HCT116 (cell line): ENCODE measurements at regions not wholly inside any gene's neighbourhood (a gene's known extent, or its start where the extent isn't known, plus 50 kb on each side); places are given as distances from the start of the nearest gene placed in this dataset.

Source experiments
- ATAC-seq: fragments of 200-7000 bp; cut with Tn5 transposase; 2 replicates; pipeline ENCODE4 v1.9.1; 2020; ENCODE audit warnings: mild to moderate bottlenecking, moderate library complexity
- BruUV-seq: library from RNA; stranded (reverse); fragments of 400-500 nt; replicated peaks from 2 replicates; lab custom pipeline; 2021; lab: Mats Ljungman, UMichigan
- CTCF ChIA-PET: fragments of 300-600 bp; sonication (Branson Sonifier 250); formaldehyde crosslinking; loops from one replicate; lab custom pipeline; 2021; ENCODE audit warnings: antibody characterized with exemption; lab: Charles Lee
- POLR2A ChIA-PET: fragments of 300-600, 350-600 bp; sonication (Branson Sonifier 250); formaldehyde crosslinking; loops from one replicate; lab custom pipeline; 2021; ENCODE audit warnings: antibody characterized with exemption; lab: Charles Lee
- RAD21 ChIA-PET, 2 experiments: fragments of 300-600 bp; sonication (Branson Sonifier 250); formaldehyde crosslinking; loops; one replicate each; lab custom pipeline; 2023; ENCODE audit warnings: low total read pairs in 2 of 2; ENCODE audit not compliant: uncharacterized antibody in 2 of 2, unreplicated experiment in 2 of 2, low non-redundant PET in 1 of 2; lab: Charles Lee
- DNase-seq: peaks from one replicate; pipeline ENCODE4 v3.0.0-alpha.2; 2010; ENCODE audit warnings: low read depth, low spot score
- H2AFZ ChIP-seq: fragments of 200-600 bp; shearing (Covaris generic), sonication (generic); 2 replicates; pipeline ENCODE4 v1.6.1; 2017; ENCODE audit warnings: low read depth, mixed run types, mixed read lengths, antibody characterized with exemption, low read length; ENCODE audit not compliant: poor library complexity, severe bottlenecking
- H3K27ac ChIP-seq: 2 replicates; pipeline ENCODE4 v1.5.1; 2012; ENCODE audit warnings: low read depth, low read length
- H3K27me3 ChIP-seq: fragments of 200-600 bp; sonication (generic); 2 replicates; pipeline ENCODE4 v1.6.1; 2016; ENCODE audit warnings: mixed run types, low read length, mixed read lengths; ENCODE audit not compliant: insufficient read depth
- H3K36me3 ChIP-seq, 2 experiments: fragments of 200-500 bp in 1 of 2; fragments of 200-600 bp in 1 of 2; sonication (Bioruptor generic) in 1 of 2; sonication (generic) in 1 of 2; 2 replicates each; pipeline versions ENCODE4 v1.5.1 to v1.6.1; 2014 to 2016; ENCODE audit warnings: low read length in 2 of 2, inconsistent platforms in 1 of 2, mixed read lengths in 1 of 2, mixed run types in 1 of 2; ENCODE audit not compliant: insufficient read depth in 2 of 2, control insufficient read depth in 1 of 2
- H3K4me1 ChIP-seq, 2 experiments: fragments of 200-600 bp in 1 of 2; sonication (generic) in 1 of 2; 2 replicates each; pipeline versions ENCODE4 v1.5.1 to v1.6.1; 2012 to 2017; ENCODE audit warnings: low read length in 2 of 2, inconsistent platforms in 1 of 2, mild to moderate bottlenecking in 1 of 2, mixed read lengths in 1 of 2, mixed run types in 1 of 2, moderate library complexity in 1 of 2; ENCODE audit not compliant: insufficient read depth in 2 of 2, control insufficient read depth in 1 of 2
- H3K4me2 ChIP-seq: fragments of 200-600 bp; sonication (generic); 2 replicates; pipeline ENCODE4 v1.6.1; 2017; ENCODE audit warnings: mixed run types, low read length, mixed read lengths
- H3K4me3 ChIP-seq, 2 experiments: fragments of 200-600 bp in 1 of 2; sonication (generic) in 1 of 2; replicated peaks in 1 of 2; 2 replicates each; pipeline ENCODE4 v1.5.1; 2011 to 2016; ENCODE audit warnings: low read length in 2 of 2, control low read depth in 1 of 2, low read depth in 1 of 2, mild to moderate bottlenecking in 1 of 2, mixed read lengths in 1 of 2, mixed run types in 1 of 2
- H3K79me2 ChIP-seq: fragments of 200-600 bp; sonication (generic); 2 replicates; pipeline ENCODE4 v1.6.1; 2017; ENCODE audit warnings: mild to moderate bottlenecking, mixed run types, low read length, moderate library complexity, mixed read lengths; ENCODE audit not compliant: insufficient read depth
- H3K9ac ChIP-seq: fragments of 200-600 bp; sonication (generic); 2 replicates; pipeline ENCODE4 v1.6.1; 2016; ENCODE audit warnings: low read length, mixed read lengths
- H3K9me2 ChIP-seq: fragments of 200-600 bp; sonication (generic), shearing (Covaris generic); 2 replicates; pipeline ENCODE4 v1.6.1; 2017; ENCODE audit warnings: mixed run types, mild to moderate bottlenecking, moderate library complexity; ENCODE audit not compliant: insufficient read depth
- H3K9me3 ChIP-seq, 2 experiments: fragments of 200-500 bp in 1 of 2; fragments of 200-600 bp in 1 of 2; sonication (Bioruptor generic) in 1 of 2; sonication (generic) in 1 of 2; 2 replicates each; pipeline ENCODE4 v1.6.1; 2014 to 2017; ENCODE audit warnings: low read length in 2 of 2, mixed read lengths in 2 of 2, inconsistent platforms in 1 of 2, low read depth in 1 of 2, mild to moderate bottlenecking in 1 of 2, mixed run types in 1 of 2, moderate library complexity in 1 of 2; ENCODE audit not compliant: control insufficient read depth in 1 of 2, insufficient read depth in 1 of 2
- H4K20me1 ChIP-seq: fragments of 200-600 bp; sonication (generic), shearing (Covaris generic); 2 replicates; pipeline ENCODE4 v1.6.1; 2017; ENCODE audit warnings: mixed run types, mild to moderate bottlenecking, moderate library complexity; ENCODE audit not compliant: insufficient read depth
- CBX3 ChIP-seq: IDR thresholded peaks from 2 replicates; pipeline ENCODE4 v1.6.1; 2012; ENCODE audit warnings: low read depth
- CEBPB ChIP-seq: IDR thresholded peaks from 2 replicates; pipeline ENCODE4 v1.6.1; 2012; ENCODE audit warnings: low read depth
- EGR1 ChIP-seq: IDR thresholded peaks from 2 replicates; pipeline ENCODE4 v1.6.1; 2012; ENCODE audit warnings: low read depth
- ELF1 ChIP-seq: IDR thresholded peaks from 2 replicates; pipeline ENCODE4 v1.6.1; 2012; ENCODE audit warnings: low read depth, borderline replicate concordance
- EZH2phosphoT487 ChIP-seq: fragments of 200-600 bp; IDR thresholded peaks from 2 replicates; pipeline ENCODE4 v1.6.1; 2018; ENCODE audit warnings: antibody characterized with exemption, borderline replicate concordance
- FOSL1 ChIP-seq: IDR thresholded peaks from 2 replicates; pipeline ENCODE4 v1.6.1; 2012; ENCODE audit warnings: low read depth
- JUND ChIP-seq: IDR thresholded peaks from 2 replicates; pipeline ENCODE4 v1.6.1; 2012
- RAD21 ChIP-seq: IDR thresholded peaks from 2 replicates; pipeline ENCODE4 v1.6.1; 2012; ENCODE audit warnings: low read depth, mild to moderate bottlenecking
- REST ChIP-seq: IDR thresholded peaks from 2 replicates; pipeline ENCODE4 v1.6.1; 2012; ENCODE audit warnings: low read depth
- SIN3A ChIP-seq: IDR thresholded peaks from 2 replicates; pipeline ENCODE4 v1.6.1; 2012; ENCODE audit warnings: low read depth
- SRF ChIP-seq: IDR thresholded peaks from 2 replicates; pipeline ENCODE4 v1.6.1; 2012; ENCODE audit warnings: low read depth
- ZBTB33 ChIP-seq: IDR thresholded peaks from 2 replicates; pipeline ENCODE4 v1.6.1; 2011; ENCODE audit warnings: mild to moderate bottlenecking, low read length, moderate library complexity; ENCODE audit not compliant: insufficient replicate concordance; ENCODE audit errors: extremely low read depth
- ZFX ChIP-seq: fragments of 450-650 bp; IDR thresholded peaks from 2 replicates; pipeline ENCODE4 v1.6.1; 2017
- intact Hi-C: fragments of 100-400 bp; cut with micrococcal nuclease; formaldehyde crosslinking; loops from 2 replicates; pipeline ENCODE4 v1.10.0; 2022
- TF ChIP-seq, protein P1 (sequence below), 3 experiments: fragments of 200-600 bp in 1 of 3; sonication (generic) in 1 of 3; IDR thresholded peaks in 2 of 3; conservative IDR thresholded peaks in 1 of 3; 2 replicates each; pipeline ENCODE4 v1.5.1; 2012 to 2017; ENCODE audit warnings: low read depth in 2 of 3, low read length in 2 of 3, antibody characterized with exemption in 1 of 3, borderline replicate concordance in 1 of 3, control low read depth in 1 of 3, mild to moderate bottlenecking in 1 of 3, mixed read lengths in 1 of 3, mixed run types in 1 of 3, moderate library complexity in 1 of 3; ENCODE audit not compliant: insufficient read depth in 1 of 3
- TF ChIP-seq, protein P2 (sequence below): IDR thresholded peaks from 2 replicates; pipeline ENCODE4 v1.6.1; 2012

DNA sequence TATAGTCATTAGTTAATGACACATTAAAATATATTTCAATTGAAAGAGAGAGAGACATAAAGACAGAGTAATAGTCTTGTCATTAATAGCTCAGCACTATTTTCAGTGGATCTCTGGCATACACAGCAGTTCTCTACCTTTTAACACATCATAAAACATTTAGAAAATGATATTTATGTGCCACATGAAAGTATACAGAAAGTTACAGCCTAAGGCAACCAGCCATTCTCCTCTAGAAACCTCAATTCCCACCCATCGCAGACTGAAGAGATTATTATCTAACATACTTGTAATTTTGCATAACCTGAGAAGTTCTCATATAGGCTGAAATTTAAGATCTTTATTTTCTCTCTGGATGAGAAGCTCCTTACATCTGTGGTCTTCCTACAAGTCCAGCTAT lies 58.7 kb upstream of the FAM83B start:
- Histone ChIP-seq H3K4me1 (no peaks in the 10 kb centered on the region), H2AFZ (no peak overlapping the region), H3K36me3 (no peaks in the 10 kb centered on the region), H3K4me2 (no peak overlapping the region), H3K9me2 (no peaks in the 10 kb centered on the region), H3K79me2 (no peaks in the 10 kb centered on the region), H4K20me1 (no peaks in the 10 kb centered on the region), H3K27me3 (no peaks in the 10 kb centered on the region), H3K9ac (no peak overlapping the region), H3K4me3 (no peak overlapping the region), H3K27ac (no peak overlapping the region), H3K9me3 (no peaks in the 10 kb centered on the region)
- no peak for DNase-seq
- CTCF ChIA-PET = no interaction called here
- no TSS peak for BruUV-seq
- POLR2A ChIA-PET = no interaction called here
- RAD21 ChIA-PET = no interaction called here
- intact Hi-C loops = no loop called here
- TF ChIP-seq, protein P1, sequence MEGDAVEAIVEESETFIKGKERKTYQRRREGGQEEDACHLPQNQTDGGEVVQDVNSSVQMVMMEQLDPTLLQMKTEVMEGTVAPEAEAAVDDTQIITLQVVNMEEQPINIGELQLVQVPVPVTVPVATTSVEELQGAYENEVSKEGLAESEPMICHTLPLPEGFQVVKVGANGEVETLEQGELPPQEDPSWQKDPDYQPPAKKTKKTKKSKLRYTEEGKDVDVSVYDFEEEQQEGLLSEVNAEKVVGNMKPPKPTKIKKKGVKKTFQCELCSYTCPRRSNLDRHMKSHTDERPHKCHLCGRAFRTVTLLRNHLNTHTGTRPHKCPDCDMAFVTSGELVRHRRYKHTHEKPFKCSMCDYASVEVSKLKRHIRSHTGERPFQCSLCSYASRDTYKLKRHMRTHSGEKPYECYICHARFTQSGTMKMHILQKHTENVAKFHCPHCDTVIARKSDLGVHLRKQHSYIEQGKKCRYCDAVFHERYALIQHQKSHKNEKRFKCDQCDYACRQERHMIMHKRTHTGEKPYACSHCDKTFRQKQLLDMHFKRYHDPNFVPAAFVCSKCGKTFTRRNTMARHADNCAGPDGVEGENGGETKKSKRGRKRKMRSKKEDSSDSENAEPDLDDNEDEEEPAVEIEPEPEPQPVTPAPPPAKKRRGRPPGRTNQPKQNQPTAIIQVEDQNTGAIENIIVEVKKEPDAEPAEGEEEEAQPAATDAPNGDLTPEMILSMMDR (IDR thresholded peaks at IDR 0.05 in 2 of 3, conservative IDR thresholded peaks at IDR 0.05 in 1 of 3; ENCODE audit: borderline replicate concordance in 1 of 3, insufficient read depth in 1 of 3, low read depth in 2 of 3, low read length in 2 of 3) = no peak
- no peak for TF ChIP-seq CEBPB
- TF ChIP-seq REST = no peak
- TF ChIP-seq EGR1 = no peak
- TF ChIP-seq ZFX = no peak
- no peak for TF ChIP-seq ZBTB33
- no peak for TF ChIP-seq RAD21
- no peak for TF ChIP-seq ELF1
- TF ChIP-seq CBX3 = no peak
- no peak for TF ChIP-seq EZH2phosphoT487
- TF ChIP-seq FOSL1 = no peak
- TF ChIP-seq, protein P2, sequence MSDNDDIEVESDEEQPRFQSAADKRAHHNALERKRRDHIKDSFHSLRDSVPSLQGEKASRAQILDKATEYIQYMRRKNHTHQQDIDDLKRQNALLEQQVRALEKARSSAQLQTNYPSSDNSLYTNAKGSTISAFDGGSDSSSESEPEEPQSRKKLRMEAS = no peak
- no peak for TF ChIP-seq SRF
- TF ChIP-seq JUND = no peak
- TF ChIP-seq SIN3A = no peak
- ATAC-seq = no peak
